Dendritic cell treated with granulocyte-macrophage colony-stimulating factor and Interleukin-4, amounts not matched to agents 40 ng/mL and 50 ng/mL, for 4 days (primary cell): ENCODE measurements at regions not wholly inside any gene's neighbourhood (a gene's known extent, or its start where the extent isn't known, plus 50 kb on each side); places are given as distances from the start of the nearest gene placed in this dataset.

ENCODE experiments used
- H3K27ac Mint-ChIP-seq: one replicate; pipeline ENCODE4 v1.8.0; 2022; ENCODE audit warnings: mild to moderate bottlenecking, mixed read lengths
- H3K27me3 Mint-ChIP-seq: one replicate; pipeline ENCODE4 v1.8.0; 2022; ENCODE audit warnings: mild to moderate bottlenecking, mixed read lengths
- H3K36me3 Mint-ChIP-seq: one replicate; pipeline ENCODE4 v1.8.0; 2022; ENCODE audit warnings: low read depth, mixed read lengths
- H3K4me1 Mint-ChIP-seq: one replicate; pipeline ENCODE4 v1.8.0; 2022; ENCODE audit warnings: low read depth, mixed read lengths
- H3K4me3 Mint-ChIP-seq: one replicate; pipeline ENCODE4 v1.8.0; 2022; ENCODE audit warnings: mild to moderate bottlenecking, moderate library complexity, mixed read lengths
- H3K9me3 Mint-ChIP-seq: one replicate; pipeline ENCODE4 v1.8.0; 2022; ENCODE audit warnings: mixed read lengths
- intact Hi-C: fragments of 100-400 bp; cut with micrococcal nuclease; formaldehyde crosslinking; loops from one replicate; pipeline ENCODE4 v1.15.0; 2022

- peaks cover 42% of the 10 kb centered on the region for H3K4me1 Mint-ChIP-seq
- H3K27ac Mint-ChIP-seq, result no peak overlapping the region
- intact Hi-C loops, result no loop called here
- H3K27me3 Mint-ChIP-seq, result no peaks in the 10 kb centered on the region
- no peak overlapping the region for H3K4me3 Mint-ChIP-seq
- peaks cover 8% of the 10 kb centered on the region for H3K9me3 Mint-ChIP-seq
- no peaks in the 10 kb centered on the region for H3K36me3 Mint-ChIP-seq
These were observed 230.5 kb downstream of the ESM1 start for GRCh38 chr5:54754878-54755277.

- Mint-ChIP-seq H3K4me3 (no peak overlapping the region), H3K4me1 (peaks cover 39% of the 10 kb centered on the region), H3K27me3 (no peaks in the 10 kb centered on the region), H3K9me3 (peaks cover 8% of the 10 kb centered on the region), H3K36me3 (no peaks in the 10 kb centered on the region), H3K27ac (no peak overlapping the region)
- intact Hi-C loops, result no loop called here
These were observed 231.0 kb downstream of the ESM1 start for GRCh38 chr5:54754420-54754819.

GRCh38 chr5:54753753-54754152, 231.6 kb downstream of the ESM1 start:
- H3K4me1 Mint-ChIP-seq, result peaks cover 35% of the 10 kb centered on the region
- H3K9me3 Mint-ChIP-seq, result peaks cover 8% of the 10 kb centered on the region
- intact Hi-C loops, result no loop called here
- no peaks in the 10 kb centered on the region for H3K27me3 Mint-ChIP-seq
- H3K27ac Mint-ChIP-seq, result no peak overlapping the region
- H3K36me3 Mint-ChIP-seq, result no peaks in the 10 kb centered on the region
- no peak overlapping the region for H3K4me3 Mint-ChIP-seq

GRCh38 chr5:54753034-54753433, 232.4 kb downstream of the ESM1 start:
- Mint-ChIP-seq H3K4me3 (no peak overlapping the region), H3K4me1 (peaks cover 35% of the 10 kb centered on the region), H3K36me3 (no peaks in the 10 kb centered on the region), H3K9me3 (peaks cover 8% of the 10 kb centered on the region), H3K27me3 (no peaks in the 10 kb centered on the region), H3K27ac (no peak overlapping the region)
- intact Hi-C loops, result no loop called here

- Mint-ChIP-seq H3K9me3 (no peaks in the 10 kb centered on the region), H3K27me3 (peaks cover 1% of the 10 kb centered on the region), H3K27ac (no peak overlapping the region), H3K4me1 (peaks cover 31% of the 10 kb centered on the region), H3K4me3 (no peak overlapping the region), H3K36me3 (no peaks in the 10 kb centered on the region)
- intact Hi-C loops, result loop anchor here (5.0 kb wide), 1 partner anchor 39 kb away; no protein-coding TSS in a partner anchor
These were observed 231.0 kb downstream of the SNX18 start for GRCh38 chr5:54748527-54748926.

GRCh38 chr5:54746777-54747398, 229.3 kb downstream of the SNX18 start:
- Mint-ChIP-seq H3K36me3 (no peaks in the 10 kb centered on the region), H3K27me3 (peaks cover 3% of the 10 kb centered on the region), H3K27ac (no peak overlapping the region), H3K9me3 (no peaks in the 10 kb centered on the region), H3K4me3 (no peak overlapping the region), H3K4me1 (peaks cover 32% of the 10 kb centered on the region)
- intact Hi-C loops, result loop anchor here (5.0 kb wide), 1 partner anchor 40 kb away; no protein-coding TSS in a partner anchor

- H3K27ac Mint-ChIP-seq, result no peak overlapping the region
- H3K9me3 Mint-ChIP-seq, result no peaks in the 10 kb centered on the region
- H3K27me3 Mint-ChIP-seq, result peaks cover 3% of the 10 kb centered on the region
- H3K4me3 Mint-ChIP-seq, result no peak overlapping the region
- H3K4me1 Mint-ChIP-seq, result peaks cover 33% of the 10 kb centered on the region
- intact Hi-C loops, result loop anchor here (5.0 kb wide), 1 partner anchor 41 kb away; no protein-coding TSS in a partner anchor
- H3K36me3 Mint-ChIP-seq, result no peaks in the 10 kb centered on the region
These were observed 228.8 kb downstream of the SNX18 start for GRCh38 chr5:54746346-54746745.

- H3K27ac Mint-ChIP-seq, result no peak overlapping the region
- no peaks in the 10 kb centered on the region for H3K36me3 Mint-ChIP-seq
- no peak overlapping the region for H3K4me3 Mint-ChIP-seq
- intact Hi-C loops, result loop anchor here (5.0 kb wide), 1 partner anchor 42 kb away; no protein-coding TSS in a partner anchor
- H3K27me3 Mint-ChIP-seq, result peaks cover 3% of the 10 kb centered on the region
- no peaks in the 10 kb centered on the region for H3K9me3 Mint-ChIP-seq
- H3K4me1 Mint-ChIP-seq, result peaks cover 40% of the 10 kb centered on the region
These were observed 228.0 kb downstream of the SNX18 start for GRCh38 chr5:54745599-54745998.

- peaks cover 54% of the 10 kb centered on the region for H3K4me1 Mint-ChIP-seq
- H3K27ac Mint-ChIP-seq, result no peak overlapping the region
These were observed 226.6 kb downstream of the SNX18 start for GRCh38 chr5:54743997-54744788.

GRCh38 chr5:54743581-54743980, 226.0 kb downstream of the SNX18 start:
- H3K27me3 Mint-ChIP-seq, result peaks cover 4% of the 10 kb centered on the region
- no peak overlapping the region for H3K4me3 Mint-ChIP-seq
- intact Hi-C loops, result no loop called here
- H3K4me1 Mint-ChIP-seq, result peaks cover 60% of the 10 kb centered on the region
- no peaks in the 10 kb centered on the region for H3K9me3 Mint-ChIP-seq
- H3K36me3 Mint-ChIP-seq, result no peaks in the 10 kb centered on the region
- H3K27ac Mint-ChIP-seq, result no peak overlapping the region

More at GRCh38 chr5:54743997-54744788, 226.6 kb downstream of the SNX18 start:
- Mint-ChIP-seq H3K27me3 (peaks cover 4% of the 10 kb centered on the region), H3K9me3 (no peaks in the 10 kb centered on the region), H3K4me3 (no peak overlapping the region), H3K36me3 (no peaks in the 10 kb centered on the region)
- intact Hi-C loops, result no loop called here

GRCh38 chr5:54742417-54742891, 224.9 kb downstream of the SNX18 start:
- Mint-ChIP-seq H3K4me3 (no peak overlapping the region), H3K9me3 (no peaks in the 10 kb centered on the region), H3K27ac (peak overlapping the region; percentile 21), H3K4me1 (peaks cover 69% of the 10 kb centered on the region), H3K27me3 (peaks cover 4% of the 10 kb centered on the region), H3K36me3 (no peaks in the 10 kb centered on the region)
- intact Hi-C loops, result no loop called here

- peaks cover 4% of the 10 kb centered on the region for H3K27me3 Mint-ChIP-seq
- intact Hi-C loops, result no loop called here
- no peak overlapping the region for H3K27ac Mint-ChIP-seq
- H3K9me3 Mint-ChIP-seq, result no peaks in the 10 kb centered on the region
- H3K4me3 Mint-ChIP-seq, result no peak overlapping the region
- H3K4me1 Mint-ChIP-seq, result peaks cover 69% of the 10 kb centered on the region
- no peaks in the 10 kb centered on the region for H3K36me3 Mint-ChIP-seq
These were observed 224.2 kb downstream of the SNX18 start for GRCh38 chr5:54741711-54742110.

GRCh38 chr5:54740141-54740540, 222.6 kb downstream of the SNX18 start:
- intact Hi-C loops, result no loop called here
- no peak overlapping the region for H3K4me3 Mint-ChIP-seq
- peaks cover 69% of the 10 kb centered on the region for H3K4me1 Mint-ChIP-seq
- H3K9me3 Mint-ChIP-seq, result no peaks in the 10 kb centered on the region
- H3K27ac Mint-ChIP-seq, result no peak overlapping the region
- peaks cover 3% of the 10 kb centered on the region for H3K27me3 Mint-ChIP-seq
- H3K36me3 Mint-ChIP-seq, result no peaks in the 10 kb centered on the region

- Mint-ChIP-seq H3K9me3 (no peaks in the 10 kb centered on the region), H3K36me3 (no peaks in the 10 kb centered on the region), H3K4me3 (no peak overlapping the region), H3K27ac (no peak overlapping the region), H3K4me1 (peaks cover 61% of the 10 kb centered on the region), H3K27me3 (peaks cover 3% of the 10 kb centered on the region)
- intact Hi-C loops, result no loop called here
These were observed 221.8 kb downstream of the SNX18 start for GRCh38 chr5:54739371-54739770.
